ENCODE measurements at regions not wholly inside any gene's neighbourhood (a gene's known extent, or its start where the extent isn't known, plus 50 kb on each side); places are given as distances from the start of the nearest gene placed in this dataset.

DNA sequence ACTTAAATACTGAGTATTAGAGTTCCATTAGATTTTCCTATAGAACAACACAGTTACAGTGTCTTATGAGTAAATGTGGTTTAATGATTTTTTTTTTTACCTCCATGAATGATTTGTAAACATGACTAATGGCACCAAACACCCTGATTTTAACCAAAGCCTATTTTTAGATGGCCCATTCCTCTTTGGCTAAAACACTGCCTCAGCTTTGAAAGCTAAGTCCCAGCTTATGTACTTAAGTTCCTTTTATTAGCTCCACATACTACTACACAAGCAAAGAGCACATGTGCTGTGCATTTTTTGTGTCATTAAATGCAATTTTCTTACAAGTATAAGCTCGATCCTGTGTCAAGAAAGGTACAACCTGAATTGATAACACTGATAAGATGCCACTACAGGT, 575.6 kb upstream of the PITX2 start:
- DNase-seq (ENCODE audit: low read depth, low spot score) = no peak
- ChIA-PET CTCF (no interaction called here), POLR2A (interaction anchor here (0.6 kb wide), 1 partner anchor 197 kb away, joined by 3 read pairs; no protein-coding TSS in a partner anchor)

DNA sequence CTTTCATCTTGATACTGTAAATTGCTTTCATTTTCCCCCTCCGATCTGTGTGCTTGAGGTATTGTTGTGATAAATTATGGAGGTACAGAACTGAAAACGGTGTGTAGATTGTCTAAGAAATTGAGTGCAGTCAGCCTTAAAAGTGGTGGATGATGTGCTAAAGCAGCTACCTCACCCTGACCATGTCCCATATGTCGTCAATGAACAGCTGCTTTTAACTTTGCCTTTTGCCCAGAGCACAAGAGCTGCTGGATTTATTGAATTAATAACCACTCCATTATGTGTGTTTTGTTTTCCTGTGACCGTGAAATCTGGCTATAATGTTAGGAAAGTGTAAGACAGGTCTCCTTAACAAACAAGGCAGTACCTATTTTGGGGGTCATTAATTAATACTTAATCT, 581.9 kb upstream of the PITX2 start:
- POLR2A ChIA-PET = no interaction called here
- in situ Hi-C loops (cut with HindIII; ENCODE audit: low pct_unique_long_range_greater_than_20kb, low sequenced_read_pairs) (no loop called here), intact Hi-C loops (cut with micrococcal nuclease; ENCODE audit: unreplicated experiment) (no loop called here)
- Histone ChIP-seq H3K27ac (ENCODE audit: low read length) (no peak overlapping the region), H3K4me1 (ENCODE audit: control insufficient read depth, insufficient read depth, low read length) (no peaks in the 10 kb centered on the region), H3K36me3 (ENCODE audit: control insufficient read depth, insufficient read depth, low read length) (no peaks in the 10 kb centered on the region), H3K4me3 (ENCODE audit: low read depth in 2 of 2, low read length in 2 of 2) (no peak overlapping the region), H3K27me3 (ENCODE audit: control insufficient read depth, insufficient read depth, low read length) (no peaks in the 10 kb centered on the region), H3K9me3 (ENCODE audit: control insufficient read depth, insufficient read depth, low read depth, low read length) (no peaks in the 10 kb centered on the region)
- no peak for DNase-seq (ENCODE audit: low read depth, low spot score)
- CTCF ChIA-PET = no interaction called here
- BruUV-seq (replicated peaks) = no TSS peak
- no peak for ATAC-seq
- TF ChIP-seq POLR2AphosphoS5 (IDR thresholded peaks at IDR 0.05; ENCODE audit: low read depth, low read length) = no peak

More for the DNA sequence above, 575.6 kb upstream of the PITX2 start:
- Histone ChIP-seq H3K4me3 (ENCODE audit: low read depth in 2 of 2, low read length in 2 of 2) (no peak overlapping the region), H3K4me1 (ENCODE audit: control insufficient read depth, insufficient read depth, low read length) (no peaks in the 10 kb centered on the region), H3K36me3 (ENCODE audit: control insufficient read depth, insufficient read depth, low read length) (no peaks in the 10 kb centered on the region), H3K9me3 (ENCODE audit: control insufficient read depth, insufficient read depth, low read depth, low read length) (no peaks in the 10 kb centered on the region), H3K27ac (ENCODE audit: low read length) (no peak overlapping the region), H3K27me3 (ENCODE audit: control insufficient read depth, insufficient read depth, low read length) (no peaks in the 10 kb centered on the region)
- intact Hi-C loops (cut with micrococcal nuclease; ENCODE audit: unreplicated experiment) (no loop called here), in situ Hi-C loops (cut with HindIII; ENCODE audit: low pct_unique_long_range_greater_than_20kb, low sequenced_read_pairs) (no loop called here)
- ATAC-seq = no peak
- BruUV-seq (replicated peaks) = no TSS peak
- TF ChIP-seq, protein P1, sequence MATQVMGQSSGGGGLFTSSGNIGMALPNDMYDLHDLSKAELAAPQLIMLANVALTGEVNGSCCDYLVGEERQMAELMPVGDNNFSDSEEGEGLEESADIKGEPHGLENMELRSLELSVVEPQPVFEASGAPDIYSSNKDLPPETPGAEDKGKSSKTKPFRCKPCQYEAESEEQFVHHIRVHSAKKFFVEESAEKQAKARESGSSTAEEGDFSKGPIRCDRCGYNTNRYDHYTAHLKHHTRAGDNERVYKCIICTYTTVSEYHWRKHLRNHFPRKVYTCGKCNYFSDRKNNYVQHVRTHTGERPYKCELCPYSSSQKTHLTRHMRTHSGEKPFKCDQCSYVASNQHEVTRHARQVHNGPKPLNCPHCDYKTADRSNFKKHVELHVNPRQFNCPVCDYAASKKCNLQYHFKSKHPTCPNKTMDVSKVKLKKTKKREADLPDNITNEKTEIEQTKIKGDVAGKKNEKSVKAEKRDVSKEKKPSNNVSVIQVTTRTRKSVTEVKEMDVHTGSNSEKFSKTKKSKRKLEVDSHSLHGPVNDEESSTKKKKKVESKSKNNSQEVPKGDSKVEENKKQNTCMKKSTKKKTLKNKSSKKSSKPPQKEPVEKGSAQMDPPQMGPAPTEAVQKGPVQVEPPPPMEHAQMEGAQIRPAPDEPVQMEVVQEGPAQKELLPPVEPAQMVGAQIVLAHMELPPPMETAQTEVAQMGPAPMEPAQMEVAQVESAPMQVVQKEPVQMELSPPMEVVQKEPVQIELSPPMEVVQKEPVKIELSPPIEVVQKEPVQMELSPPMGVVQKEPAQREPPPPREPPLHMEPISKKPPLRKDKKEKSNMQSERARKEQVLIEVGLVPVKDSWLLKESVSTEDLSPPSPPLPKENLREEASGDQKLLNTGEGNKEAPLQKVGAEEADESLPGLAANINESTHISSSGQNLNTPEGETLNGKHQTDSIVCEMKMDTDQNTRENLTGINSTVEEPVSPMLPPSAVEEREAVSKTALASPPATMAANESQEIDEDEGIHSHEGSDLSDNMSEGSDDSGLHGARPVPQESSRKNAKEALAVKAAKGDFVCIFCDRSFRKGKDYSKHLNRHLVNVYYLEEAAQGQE (IDR thresholded peaks at IDR 0.05; ENCODE audit: insufficient read depth in 1 of 2, low read depth in 2 of 2, low read length in 1 of 2) = no peak
- TF ChIP-seq TCF7L2 (IDR thresholded peaks at IDR 0.05; ENCODE audit: low read depth, low read length) (no peak), POLR2AphosphoS5 (IDR thresholded peaks at IDR 0.05; ENCODE audit: low read depth, low read length) (no peak), SIN3A (IDR thresholded peaks at IDR 0.05; ENCODE audit: borderline replicate concordance, insufficient read depth, low read depth, low read length) (no peak)
- TF ChIP-seq, protein P2, sequence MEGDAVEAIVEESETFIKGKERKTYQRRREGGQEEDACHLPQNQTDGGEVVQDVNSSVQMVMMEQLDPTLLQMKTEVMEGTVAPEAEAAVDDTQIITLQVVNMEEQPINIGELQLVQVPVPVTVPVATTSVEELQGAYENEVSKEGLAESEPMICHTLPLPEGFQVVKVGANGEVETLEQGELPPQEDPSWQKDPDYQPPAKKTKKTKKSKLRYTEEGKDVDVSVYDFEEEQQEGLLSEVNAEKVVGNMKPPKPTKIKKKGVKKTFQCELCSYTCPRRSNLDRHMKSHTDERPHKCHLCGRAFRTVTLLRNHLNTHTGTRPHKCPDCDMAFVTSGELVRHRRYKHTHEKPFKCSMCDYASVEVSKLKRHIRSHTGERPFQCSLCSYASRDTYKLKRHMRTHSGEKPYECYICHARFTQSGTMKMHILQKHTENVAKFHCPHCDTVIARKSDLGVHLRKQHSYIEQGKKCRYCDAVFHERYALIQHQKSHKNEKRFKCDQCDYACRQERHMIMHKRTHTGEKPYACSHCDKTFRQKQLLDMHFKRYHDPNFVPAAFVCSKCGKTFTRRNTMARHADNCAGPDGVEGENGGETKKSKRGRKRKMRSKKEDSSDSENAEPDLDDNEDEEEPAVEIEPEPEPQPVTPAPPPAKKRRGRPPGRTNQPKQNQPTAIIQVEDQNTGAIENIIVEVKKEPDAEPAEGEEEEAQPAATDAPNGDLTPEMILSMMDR (IDR thresholded peaks at IDR 0.05) = no peak

DNA sequence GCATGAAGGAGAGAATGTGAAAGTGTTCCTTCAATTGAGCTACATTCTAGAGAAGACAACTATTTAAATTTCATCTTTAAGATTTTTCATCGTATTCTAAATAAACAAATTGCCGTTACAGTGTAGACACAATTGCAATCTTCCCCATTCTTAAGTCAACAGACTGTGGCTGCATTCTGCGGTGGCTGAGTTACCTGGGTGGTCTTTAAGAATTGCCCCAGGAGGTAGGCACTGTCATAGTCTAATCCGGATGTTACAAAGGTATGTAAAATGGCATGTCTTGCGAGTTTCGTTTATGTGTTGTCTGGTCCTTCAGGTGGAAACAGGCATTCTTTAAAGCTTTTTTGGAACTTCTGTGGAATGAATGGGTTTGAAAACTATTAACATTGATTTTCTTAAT, 586.1 kb upstream of the PITX2 start:
- no peak overlapping the region for H3K4me3 ChIP-seq (ENCODE audit: low read depth in 2 of 2, low read length in 2 of 2)
- ChIA-PET POLR2A (no interaction called here), CTCF (no interaction called here)
- BruUV-seq (replicated peaks) = no TSS peak
- DNase-seq (ENCODE audit: low read depth, low spot score) (no peak), ATAC-seq (no peak)
- TF ChIP-seq, protein P1 (IDR thresholded peaks at IDR 0.05; ENCODE audit: insufficient read depth in 1 of 2, low read depth in 2 of 2, low read length in 1 of 2) = no peak
- TF ChIP-seq TCF7L2 (IDR thresholded peaks at IDR 0.05; ENCODE audit: low read depth, low read length) = no peak
- TF ChIP-seq, protein P2 (IDR thresholded peaks at IDR 0.05) = no peak
- no peak for TF ChIP-seq POLR2AphosphoS5 (IDR thresholded peaks at IDR 0.05; ENCODE audit: low read depth, low read length)
- TF ChIP-seq SIN3A (IDR thresholded peaks at IDR 0.05; ENCODE audit: borderline replicate concordance, insufficient read depth, low read depth, low read length) = no peak
- no peaks in the 10 kb centered on the region for H3K36me3 ChIP-seq (ENCODE audit: control insufficient read depth, insufficient read depth, low read length)
- intact Hi-C loops (cut with micrococcal nuclease; ENCODE audit: unreplicated experiment) = no loop called here
- H3K4me1 ChIP-seq (ENCODE audit: control insufficient read depth, insufficient read depth, low read length) = no peaks in the 10 kb centered on the region
- no peaks in the 10 kb centered on the region for H3K27me3 ChIP-seq (ENCODE audit: control insufficient read depth, insufficient read depth, low read length)
- H3K9me3 ChIP-seq (ENCODE audit: control insufficient read depth, insufficient read depth, low read depth, low read length) = no peaks in the 10 kb centered on the region
- in situ Hi-C loops (cut with HindIII; ENCODE audit: low pct_unique_long_range_greater_than_20kb, low sequenced_read_pairs) = no loop called here
- no peak overlapping the region for H3K27ac ChIP-seq (ENCODE audit: low read length)
